ENCODE measurements at regions not wholly inside any gene's neighbourhood (a gene's known extent, or its start where the extent isn't known, plus 50 kb on each side); places are given as distances from the start of the nearest gene placed in this dataset.

DNA sequence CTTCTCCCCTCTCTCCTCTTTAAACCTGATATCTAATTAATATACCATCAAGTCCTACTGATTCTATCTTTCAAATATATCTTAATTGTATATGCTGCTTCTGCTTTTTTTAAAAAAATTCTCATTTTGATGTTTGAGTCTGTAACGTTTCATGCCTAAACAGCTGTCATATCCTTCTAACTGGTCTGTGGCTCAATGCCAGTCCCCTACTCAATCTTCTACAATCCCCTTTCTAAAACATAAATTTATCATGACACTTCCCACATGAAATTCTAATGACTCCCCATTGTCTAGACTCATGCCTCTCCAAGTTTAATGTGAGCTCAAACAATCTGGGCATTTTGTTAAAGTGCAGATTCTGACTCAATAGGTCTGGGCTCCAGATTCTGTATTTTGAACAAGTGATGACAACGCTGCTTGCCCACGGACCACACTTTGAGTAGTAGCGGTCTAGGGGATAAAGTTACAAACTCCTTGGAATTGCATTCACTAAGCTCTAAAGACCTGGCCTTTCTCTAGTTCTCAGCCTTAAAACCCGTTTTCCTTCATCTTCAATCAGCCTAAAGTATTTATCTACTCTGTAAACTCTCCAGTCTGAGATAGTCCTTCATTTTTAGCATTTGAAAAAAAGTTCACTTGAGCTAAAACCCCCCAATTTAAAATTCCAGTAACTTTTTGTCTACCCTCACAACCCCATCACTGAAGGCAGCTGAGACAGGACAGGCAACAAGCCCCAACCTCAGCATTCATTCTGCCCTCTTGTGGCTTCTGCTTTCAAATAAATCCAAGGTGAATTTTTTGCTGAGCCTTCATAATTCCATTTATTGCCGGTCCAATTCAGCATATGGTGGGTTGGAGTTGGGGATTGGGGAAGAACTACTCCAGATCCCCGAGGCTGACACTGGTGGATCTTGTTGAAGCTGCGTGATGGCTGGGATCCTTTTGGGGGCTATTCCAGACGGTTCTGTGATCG, 88.1 kb upstream of the THRB start:
- no peak for TF ChIP-seq CTCF (conservative IDR thresholded peaks at IDR 0.05; ENCODE audit: low read depth, low read length)
- no peak for TF ChIP-seq POLR2A (IDR thresholded peaks at IDR 0.05; ENCODE audit: low read depth, low read length)
- TF ChIP-seq RCOR1 (IDR thresholded peaks at IDR 0.05; ENCODE audit: insufficient replicate concordance, low read length), result no peak
- TF ChIP-seq MXI1 (IDR thresholded peaks at IDR 0.05; ENCODE audit: borderline replicate concordance, low read depth, low read length), result no peak
- no peak for TF ChIP-seq MAZ (IDR thresholded peaks at IDR 0.05; ENCODE audit: borderline replicate concordance, low read depth, low read length)
- no peak for TF ChIP-seq CHD1 (IDR thresholded peaks at IDR 0.05; ENCODE audit: low read depth, low read length)
- no peak for TF ChIP-seq USF2 (IDR thresholded peaks at IDR 0.05; ENCODE audit: low read depth, low read length)
- no peak for TF ChIP-seq CEBPB (IDR thresholded peaks at IDR 0.05; ENCODE audit: low read depth, low read length)
- TF ChIP-seq ELK1 (IDR thresholded peaks at IDR 0.05; ENCODE audit: borderline replicate concordance, low read depth, low read length), result no peak
- TF ChIP-seq SMC3 (IDR thresholded peaks at IDR 0.05; ENCODE audit: low read depth, low read length), result no peak
- no peak for TF ChIP-seq MAFK (IDR thresholded peaks at IDR 0.05; ENCODE audit: low read depth, low read length)
